Natural killer cell (primary cell): ENCODE measurements at regions not wholly inside any gene's neighbourhood (a gene's known extent, or its start where the extent isn't known, plus 50 kb on each side); places are given as distances from the start of the nearest gene placed in this dataset.

Experiments used
- ATAC-seq, 3 donors: fragments of 150-1000 bp in 2 of 3; fragments of 200-7000 bp in 1 of 3; cut with Tn5 transposase; 1 replicate in 1 of 3; 2 replicates in 2 of 3; pipeline ENCODE4 v1.10.0; 2021; ENCODE audit warnings: mild to moderate bottlenecking in 2 of 3, moderate library complexity in 2 of 3
- DNase-seq, 2 donors: peaks; one replicate each; pipeline versions ENCODE4 v3.0.0 to v3.0.0-alpha.2; 2013 to 2021; ENCODE audit warnings: mixed read lengths in 1 of 2
- H3K27ac ChIP-seq: one replicate; pipeline ENCODE4 v1.5.1; 2013; ENCODE audit warnings: mild to moderate bottlenecking, low read length
- H3K27me3 ChIP-seq: one replicate; pipeline ENCODE4 v1.6.1; 2013; ENCODE audit warnings: low read length; ENCODE audit not compliant: control insufficient read depth, insufficient read depth
- H3K36me3 ChIP-seq: one replicate; pipeline ENCODE4 v1.6.1; 2013; ENCODE audit warnings: low read length; ENCODE audit not compliant: control insufficient read depth, insufficient read depth
- H3K4me1 ChIP-seq: one replicate; pipeline ENCODE4 v1.6.1; 2013; ENCODE audit warnings: low read length; ENCODE audit not compliant: control insufficient read depth, insufficient read depth
- H3K4me3 ChIP-seq: one replicate; pipeline ENCODE4 v1.5.1; 2013; ENCODE audit warnings: low read length
- H3K9me3 ChIP-seq: one replicate; pipeline ENCODE4 v1.6.1; 2013; ENCODE audit warnings: low read length; ENCODE audit not compliant: control insufficient read depth, insufficient read depth
- H3K27ac Mint-ChIP-seq, 2 donors: one replicate each; pipeline ENCODE4 v1.8.0; 2022; ENCODE audit warnings: mild to moderate bottlenecking in 2 of 2, mixed read lengths in 2 of 2, moderate library complexity in 1 of 2
- H3K27me3 Mint-ChIP-seq, 2 donors: one replicate each; pipeline ENCODE4 v1.8.0; 2022; ENCODE audit warnings: low read depth in 2 of 2, mixed read lengths in 2 of 2
- H3K36me3 Mint-ChIP-seq: one replicate; pipeline ENCODE4 v1.8.0; 2022; ENCODE audit warnings: mixed read lengths
- H3K4me1 Mint-ChIP-seq, 2 donors: one replicate each; pipeline ENCODE4 v1.8.0; 2022; ENCODE audit warnings: mixed read lengths in 2 of 2
- H3K4me3 Mint-ChIP-seq: one replicate; pipeline ENCODE4 v1.8.0; 2022; ENCODE audit warnings: mild to moderate bottlenecking, moderate library complexity, mixed read lengths
- H3K9me3 Mint-ChIP-seq, 2 donors: one replicate each; pipeline ENCODE4 v1.8.0; 2022; ENCODE audit warnings: mixed read lengths in 2 of 2
- WGBS: methylation state at CpG from one replicate; pipeline ENCODE4 v1.1.7; 2013; ENCODE audit warnings: missing lambda C conversion rate; ENCODE audit not compliant: insufficient coverage; 5-methylcytosine and 5-hydroxymethylcytosine counted together
- intact Hi-C: fragments of 100-400 bp; cut with micrococcal nuclease; formaldehyde crosslinking; loops from one replicate; pipeline ENCODE4 v1.14.2; 2022
- TF ChIP-seq, protein P1 (sequence below): fragments of 200-600 bp; IDR thresholded peaks from one replicate; pipeline ENCODE4 v1.8.0; 2022; ENCODE audit warnings: antibody characterized with exemption

DNA sequence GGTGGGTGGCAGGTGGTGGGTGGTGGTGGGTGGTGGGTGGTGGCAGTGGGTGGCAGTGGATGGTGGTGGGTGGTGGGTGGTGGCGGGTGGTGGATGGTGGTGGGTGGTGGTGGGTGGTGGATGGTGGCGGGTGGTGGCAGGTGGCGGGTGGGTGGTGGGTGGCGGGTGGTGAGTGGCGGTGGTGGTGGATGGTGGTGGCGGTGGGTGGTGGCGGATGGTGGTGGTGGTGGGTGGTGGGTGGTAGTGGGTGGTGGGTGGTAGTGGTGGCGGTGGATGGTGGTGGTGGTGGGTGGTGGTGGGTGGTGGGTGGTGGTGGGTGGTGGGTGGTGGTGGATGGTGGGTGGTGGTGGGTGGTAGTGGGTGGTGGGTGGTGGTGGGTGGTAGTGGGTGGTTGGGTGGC lies 423.8 kb upstream of the PSMD7 start:
- Mint-ChIP-seq H3K4me1 (no peaks in the 10 kb centered on the region), H3K27ac (no peak overlapping the region), H3K36me3 (no peaks in the 10 kb centered on the region), H3K4me3 (no peak overlapping the region), H3K9me3 (no peaks in the 10 kb centered on the region), H3K27me3 (peaks cover 0 to 5% of the 10 kb centered on the region in 2 donors)
- TF ChIP-seq, protein P1, sequence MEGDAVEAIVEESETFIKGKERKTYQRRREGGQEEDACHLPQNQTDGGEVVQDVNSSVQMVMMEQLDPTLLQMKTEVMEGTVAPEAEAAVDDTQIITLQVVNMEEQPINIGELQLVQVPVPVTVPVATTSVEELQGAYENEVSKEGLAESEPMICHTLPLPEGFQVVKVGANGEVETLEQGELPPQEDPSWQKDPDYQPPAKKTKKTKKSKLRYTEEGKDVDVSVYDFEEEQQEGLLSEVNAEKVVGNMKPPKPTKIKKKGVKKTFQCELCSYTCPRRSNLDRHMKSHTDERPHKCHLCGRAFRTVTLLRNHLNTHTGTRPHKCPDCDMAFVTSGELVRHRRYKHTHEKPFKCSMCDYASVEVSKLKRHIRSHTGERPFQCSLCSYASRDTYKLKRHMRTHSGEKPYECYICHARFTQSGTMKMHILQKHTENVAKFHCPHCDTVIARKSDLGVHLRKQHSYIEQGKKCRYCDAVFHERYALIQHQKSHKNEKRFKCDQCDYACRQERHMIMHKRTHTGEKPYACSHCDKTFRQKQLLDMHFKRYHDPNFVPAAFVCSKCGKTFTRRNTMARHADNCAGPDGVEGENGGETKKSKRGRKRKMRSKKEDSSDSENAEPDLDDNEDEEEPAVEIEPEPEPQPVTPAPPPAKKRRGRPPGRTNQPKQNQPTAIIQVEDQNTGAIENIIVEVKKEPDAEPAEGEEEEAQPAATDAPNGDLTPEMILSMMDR, result no peak
- H3K27me3 ChIP-seq, result no peaks in the 10 kb centered on the region
- ATAC-seq (no peak), DNase-seq (no peak)
- intact Hi-C loops, result no loop called here
- H3K4me3 ChIP-seq, result no peak overlapping the region
- no peaks in the 10 kb centered on the region for H3K4me1 ChIP-seq
- H3K36me3 ChIP-seq, result no peaks in the 10 kb centered on the region
- H3K27ac ChIP-seq, result no peak overlapping the region
- WGBS, result no CpG with 5 or more reads among the region's 8 CpGs
- no peaks in the 10 kb centered on the region for H3K9me3 ChIP-seq

DNA sequence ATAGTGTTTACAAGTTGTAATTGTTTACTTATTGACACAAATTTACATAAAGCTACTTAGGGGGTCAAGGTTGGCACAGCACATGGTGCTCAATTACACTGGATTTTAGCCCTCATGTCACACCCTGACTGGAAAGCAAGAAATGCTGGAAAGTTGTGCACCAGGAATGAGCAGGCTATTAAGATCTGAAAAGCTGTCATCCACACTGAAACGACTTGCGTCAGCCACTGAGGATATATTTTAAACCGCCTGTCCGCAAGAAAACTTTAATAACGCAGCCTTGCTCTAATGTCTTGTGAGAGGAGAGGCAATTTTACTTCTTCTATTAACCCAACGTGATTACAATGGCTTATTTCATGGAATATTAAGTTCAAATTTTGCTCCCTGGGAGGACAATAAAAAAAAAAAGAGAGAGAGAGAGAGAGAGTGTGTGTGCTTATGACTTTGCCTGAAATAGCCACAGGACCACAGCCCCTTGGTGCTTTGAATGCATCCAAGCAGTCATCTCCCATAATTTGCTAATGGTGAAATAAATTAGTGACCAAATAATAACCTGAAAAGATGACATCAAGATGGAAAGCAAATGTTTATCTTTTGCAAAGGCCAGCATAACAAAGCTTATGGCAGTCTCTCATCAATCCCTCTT lies 425.4 kb upstream of the PSMD7 start:
- Histone ChIP-seq H3K27me3 (no peaks in the 10 kb centered on the region), H3K27ac (no peak overlapping the region), H3K9me3 (no peaks in the 10 kb centered on the region), H3K4me1 (no peaks in the 10 kb centered on the region), H3K36me3 (no peaks in the 10 kb centered on the region), H3K4me3 (no peak overlapping the region)
- TF ChIP-seq, protein P1, result no peak
- no peaks in the 10 kb centered on the region for H3K9me3 Mint-ChIP-seq
- intact Hi-C loops, result no loop called here
- ATAC-seq, result no peak
- H3K4me3 Mint-ChIP-seq, result no peak overlapping the region
- no peaks in the 10 kb centered on the region for H3K4me1 Mint-ChIP-seq
- H3K36me3 Mint-ChIP-seq, result no peaks in the 10 kb centered on the region
- WGBS, result 87% methylated on average over 5 of the region's 6 CpGs
- peaks cover 0 to 2% of the 10 kb centered on the region in 2 donors for H3K27me3 Mint-ChIP-seq
- DNase-seq, result no peak
- no peak overlapping the region for H3K27ac Mint-ChIP-seq

DNA sequence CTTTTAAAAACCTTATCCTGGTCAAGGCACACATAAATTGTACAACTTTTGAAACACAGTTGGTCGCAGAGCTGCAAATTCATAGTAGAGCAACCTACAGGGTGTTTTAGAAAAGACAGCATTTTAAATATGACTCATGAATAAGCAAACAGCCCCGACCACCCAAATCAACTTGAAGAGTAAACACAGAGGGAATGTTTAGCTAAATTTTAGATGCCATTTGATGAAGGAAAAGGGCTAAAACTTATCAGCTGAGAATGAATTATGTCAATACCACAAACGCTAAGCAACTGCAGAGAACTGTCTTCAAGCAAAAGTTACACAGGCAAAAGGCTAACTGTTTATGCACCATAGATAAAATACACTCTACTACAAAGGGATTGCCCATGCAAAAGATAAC lies 427.5 kb upstream of the PSMD7 start:
- H3K9me3 ChIP-seq, result no peaks in the 10 kb centered on the region
- WGBS, result 78% methylated on average over 3 of the region's 3 CpGs

DNA sequence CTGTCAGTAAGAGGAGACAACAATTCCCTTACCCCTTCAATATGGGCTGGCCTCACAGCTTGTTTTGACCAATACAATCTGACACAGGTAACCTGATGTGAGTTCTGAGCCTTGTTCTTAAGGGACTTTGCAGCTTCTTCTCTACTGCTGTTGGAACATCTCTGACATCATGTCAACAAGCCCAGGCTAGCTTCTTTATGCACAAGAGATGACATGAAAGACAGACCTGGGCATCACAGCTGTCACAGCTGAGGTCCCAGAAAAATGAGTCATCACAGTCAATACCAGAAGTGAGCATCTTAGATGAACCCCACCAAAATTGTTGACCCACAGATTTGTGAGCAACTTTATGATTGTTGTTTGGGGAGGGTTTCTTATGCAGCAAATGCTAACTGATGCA lies 431.7 kb upstream of the PSMD7 start:
- Histone ChIP-seq H3K4me3 (no peak overlapping the region), H3K9me3 (no peaks in the 10 kb centered on the region), H3K4me1 (no peaks in the 10 kb centered on the region), H3K27me3 (no peaks in the 10 kb centered on the region), H3K36me3 (no peaks in the 10 kb centered on the region), H3K27ac (no peak overlapping the region)
- H3K36me3 Mint-ChIP-seq, result no peaks in the 10 kb centered on the region
- no peak for ATAC-seq
- no peaks in the 10 kb centered on the region for H3K27me3 Mint-ChIP-seq
- H3K9me3 Mint-ChIP-seq, result no peaks in the 10 kb centered on the region
- H3K4me3 Mint-ChIP-seq, result no peak overlapping the region
- no peaks in the 10 kb centered on the region for H3K4me1 Mint-ChIP-seq
- no peak for DNase-seq
- intact Hi-C loops, result no loop called here
- TF ChIP-seq, protein P1, result no peak
- no peak overlapping the region for H3K27ac Mint-ChIP-seq

More for the DNA sequence above, 427.5 kb upstream of the PSMD7 start:
- H3K27ac Mint-ChIP-seq, result no peak overlapping the region
- no peaks in the 10 kb centered on the region for H3K4me1 Mint-ChIP-seq
- H3K36me3 Mint-ChIP-seq, result no peaks in the 10 kb centered on the region
- Histone ChIP-seq H3K27me3 (no peaks in the 10 kb centered on the region), H3K4me3 (no peak overlapping the region), H3K36me3 (no peaks in the 10 kb centered on the region), H3K27ac (no peak overlapping the region), H3K4me1 (no peaks in the 10 kb centered on the region)
- H3K4me3 Mint-ChIP-seq, result no peak overlapping the region
- intact Hi-C loops, result no loop called here
- H3K27me3 Mint-ChIP-seq, result peaks cover 0 to 2% of the 10 kb centered on the region in 2 donors
- no peaks in the 10 kb centered on the region for H3K9me3 Mint-ChIP-seq
- TF ChIP-seq, protein P1, result no peak
- DNase-seq (no peak), ATAC-seq (no peak)
